HG02973 (cell line): ENCODE measurements at regions not wholly inside any gene's neighbourhood (a gene's known extent, or its start where the extent isn't known, plus 50 kb on each side); places are given as distances from the start of the nearest gene placed in this dataset.

Source experiments
- ATAC-seq: cut with Tn5 transposase; IDR thresholded peaks from one replicate; pipeline ENCODE4 v1.9.1; 2021; ENCODE audit warnings: moderate library complexity; ENCODE audit not compliant: unreplicated experiment

- ATAC-seq: no peak
Observed at GRCh38 chr15:62532367-62532766, 367.3 kb upstream of the C2CD4B start.

- no peak for ATAC-seq
Observed at GRCh38 chr15:62533687-62534086, 368.6 kb upstream of the C2CD4B start.

- no peak for ATAC-seq
Observed at GRCh38 chr15:62534996-62535395, 369.9 kb upstream of the C2CD4B start.

- ATAC-seq: no peak
Observed at GRCh38 chr15:62539236-62539635, 374.2 kb upstream of the C2CD4B start.

GRCh38 chr15:62541250-62541649 is 376.2 kb upstream of the C2CD4B start:
- ATAC-seq: no peak

- no peak for ATAC-seq
Observed at GRCh38 chr15:62541846-62542245, 376.8 kb upstream of the C2CD4B start.

- ATAC-seq: no peak
Observed at GRCh38 chr15:62544446-62544845, 379.4 kb upstream of the C2CD4B start.

GRCh38 chr15:62545467-62546227 is 380.6 kb upstream of the C2CD4B start:
- ATAC-seq: no peak

- no peak for ATAC-seq
Observed at GRCh38 chr15:62546628-62547027, 381.5 kb upstream of the C2CD4B start.

GRCh38 chr15:62547584-62547983 is 382.5 kb upstream of the C2CD4B start:
- ATAC-seq: no peak

- ATAC-seq: no peak
Observed at GRCh38 chr15:62549345-62549970, 384.4 kb upstream of the C2CD4B start.

- no peak for ATAC-seq
Observed at GRCh38 chr15:62550106-62550505, 385.0 kb upstream of the C2CD4B start.

GRCh38 chr15:62552444-62552843 is 387.4 kb upstream of the C2CD4B start:
- no peak for ATAC-seq

- no peak for ATAC-seq
Observed at GRCh38 chr15:62553911-62554563, 389.0 kb upstream of the C2CD4B start.

- no peak for ATAC-seq
Observed at GRCh38 chr15:62558640-62559380, 393.7 kb upstream of the C2CD4B start.

GRCh38 chr15:62559381-62559733 is 394.3 kb upstream of the C2CD4B start:
- no peak for ATAC-seq

GRCh38 chr15:62561059-62561519 is 396.0 kb upstream of the C2CD4B start:
- no peak for ATAC-seq

GRCh38 chr15:62561571-62561970 is 396.5 kb upstream of the C2CD4B start:
- no peak for ATAC-seq

- no peak for ATAC-seq
Observed at GRCh38 chr15:62564886-62565633, 400.0 kb upstream of the C2CD4B start.

- no peak for ATAC-seq
Observed at GRCh38 chr15:62565634-62566026, 400.5 kb upstream of the C2CD4B start.

GRCh38 chr15:62566248-62566647 is 401.2 kb upstream of the C2CD4B start:
- no peak for ATAC-seq
